GM19467 (cell line): ENCODE measurements at regions not wholly inside any gene's neighbourhood (a gene's known extent, or its start where the extent isn't known, plus 50 kb on each side); places are given as distances from the start of the nearest gene placed in this dataset.

Experiments
- ATAC-seq: cut with Tn5 transposase; IDR thresholded peaks from one replicate; pipeline ENCODE4 v1.9.1; 2021; ENCODE audit warnings: mild to moderate bottlenecking, moderate library complexity; ENCODE audit not compliant: unreplicated experiment

DNA sequence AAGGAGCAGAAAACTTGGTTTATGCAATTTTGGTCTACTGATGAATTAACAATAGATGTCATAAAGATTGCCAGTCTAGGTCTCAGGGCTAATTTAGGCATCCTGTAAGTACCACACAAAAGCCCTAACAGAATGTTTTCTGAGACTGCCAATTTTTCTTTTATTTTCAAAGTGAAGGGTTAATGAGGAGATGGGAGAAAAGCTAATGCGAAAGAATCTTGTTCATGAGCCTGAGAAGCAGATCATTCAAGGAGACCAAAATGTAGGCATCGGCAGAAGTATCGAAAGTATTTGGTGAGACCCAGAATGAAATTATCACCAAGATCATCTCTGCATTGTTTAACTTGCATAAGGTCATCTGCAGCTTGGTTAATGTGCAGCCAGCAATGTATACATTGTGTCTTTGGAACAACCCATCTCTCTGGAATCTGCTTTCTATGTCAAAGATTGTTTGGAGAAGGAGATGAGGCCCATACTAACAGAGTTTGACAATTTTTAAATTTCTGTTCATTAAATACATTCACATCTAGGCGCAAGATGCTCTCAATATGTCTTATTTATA, 163.3 kb upstream of the GLI3 start:
- ATAC-seq = no peak

DNA sequence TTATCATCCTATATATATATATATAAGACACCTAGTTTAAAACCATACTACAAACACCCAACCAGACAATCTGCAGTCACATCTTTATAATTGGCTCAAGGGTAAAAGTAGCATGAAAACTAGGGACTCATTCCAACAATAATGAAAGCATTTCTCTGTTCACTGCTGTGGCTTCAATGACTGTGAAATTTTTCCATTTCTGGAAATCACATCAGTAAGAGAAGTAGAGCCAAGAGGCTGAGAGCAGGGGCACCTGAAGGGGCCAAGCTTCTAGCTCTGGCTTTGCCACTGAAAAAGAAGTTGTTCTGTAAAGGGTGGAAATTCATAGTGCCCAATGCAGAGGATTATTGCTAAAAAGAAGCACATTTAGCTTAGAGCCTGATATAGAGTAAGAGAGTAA, 158.6 kb upstream of the GLI3 start:
- no peak for ATAC-seq

DNA sequence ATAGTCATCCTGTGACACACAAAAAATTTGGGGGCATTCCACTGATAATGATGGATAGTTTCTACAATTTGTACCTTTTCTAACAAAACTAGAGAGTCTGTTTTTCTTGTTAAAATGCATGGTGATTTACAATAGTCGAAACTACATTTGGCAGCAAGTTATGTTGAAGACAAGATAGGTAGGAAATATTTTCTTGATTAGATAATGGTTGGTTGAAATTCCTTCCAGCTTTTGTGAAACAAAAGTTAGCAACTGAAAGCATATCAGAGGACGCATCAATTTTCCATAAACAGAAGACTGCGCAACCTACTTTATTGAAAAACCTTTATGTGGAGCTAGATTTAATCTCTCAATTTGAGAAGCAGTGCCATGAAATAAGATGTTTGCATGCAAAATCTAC, 155.8 kb upstream of the GLI3 start:
- no peak for ATAC-seq

DNA sequence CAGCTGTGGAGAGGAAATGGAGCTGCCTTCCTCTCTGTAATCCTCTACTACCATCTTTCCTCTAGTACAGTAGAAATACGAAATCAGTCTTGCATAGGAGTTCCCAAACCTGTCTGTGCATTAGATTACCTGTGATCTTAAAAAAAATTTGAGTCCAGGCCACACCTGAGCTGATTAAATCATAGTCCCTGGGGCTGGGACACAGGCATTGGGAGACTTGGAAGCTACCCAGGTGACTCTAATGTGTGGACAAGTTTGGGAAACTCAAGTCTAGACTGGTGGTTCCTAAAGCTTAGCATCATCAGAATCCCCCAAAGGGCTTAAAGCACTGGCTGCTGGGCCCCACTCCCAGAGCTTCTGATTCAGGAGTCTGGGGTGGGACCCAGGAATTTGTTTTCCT, 152.7 kb upstream of the GLI3 start:
- ATAC-seq = no peak

DNA sequence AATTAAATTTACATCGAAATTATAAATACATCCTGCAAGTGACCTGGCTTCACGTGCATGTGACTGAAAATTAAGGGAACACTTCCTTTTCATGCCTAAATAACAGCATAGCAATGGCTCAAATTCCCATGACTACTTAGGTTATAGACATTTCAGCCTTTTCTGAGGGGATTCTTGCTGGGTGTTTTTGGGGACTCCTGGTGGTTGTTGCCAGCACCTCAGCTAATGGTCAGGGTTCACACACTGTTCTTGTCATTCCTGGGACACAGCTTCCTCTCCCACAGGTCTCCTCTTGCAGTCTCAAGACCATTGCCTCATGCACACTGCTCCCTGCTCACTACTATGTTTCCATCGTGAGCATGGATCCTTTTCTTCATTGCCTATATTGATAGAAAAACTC, 148.9 kb upstream of the GLI3 start:
- no peak for ATAC-seq

DNA sequence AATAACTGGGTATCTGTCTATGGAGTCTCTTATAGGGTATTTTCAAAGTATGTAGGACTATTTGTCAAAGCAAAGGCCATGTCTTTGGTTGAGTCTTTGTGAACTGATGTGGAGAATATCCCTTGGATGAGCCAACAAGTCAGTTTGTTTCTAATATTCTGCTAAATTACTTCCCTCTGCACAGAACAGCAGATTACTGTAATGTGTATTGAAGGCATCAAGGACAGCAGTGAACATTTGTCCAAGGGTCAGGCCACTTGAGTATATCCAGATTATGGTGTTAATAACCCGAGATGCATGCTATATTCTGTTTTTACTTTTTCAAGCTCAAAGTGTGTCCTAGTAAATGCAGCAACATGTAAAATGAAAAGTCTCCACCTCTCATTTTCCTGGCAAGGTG, 144.2 kb upstream of the GLI3 start:
- no peak for ATAC-seq

DNA sequence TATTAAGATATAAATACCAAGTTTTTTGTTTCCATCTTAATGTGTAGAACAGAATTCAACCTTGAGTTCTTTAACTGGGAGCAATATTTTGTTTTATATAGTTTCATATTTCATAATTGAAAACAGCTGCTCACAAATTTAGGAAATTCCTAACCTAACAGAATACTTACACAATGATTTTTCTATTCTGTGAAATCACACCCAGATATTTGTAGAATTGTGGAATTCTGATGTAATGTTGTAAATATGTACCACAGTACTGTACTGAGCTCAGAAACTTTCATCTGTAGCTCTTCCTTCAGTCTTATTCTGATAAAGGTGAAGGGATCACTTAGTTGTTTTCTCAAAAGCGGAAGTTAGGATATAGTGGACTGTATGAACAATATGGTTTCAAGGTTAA, 143.4 kb upstream of the GLI3 start:
- ATAC-seq = no peak

DNA sequence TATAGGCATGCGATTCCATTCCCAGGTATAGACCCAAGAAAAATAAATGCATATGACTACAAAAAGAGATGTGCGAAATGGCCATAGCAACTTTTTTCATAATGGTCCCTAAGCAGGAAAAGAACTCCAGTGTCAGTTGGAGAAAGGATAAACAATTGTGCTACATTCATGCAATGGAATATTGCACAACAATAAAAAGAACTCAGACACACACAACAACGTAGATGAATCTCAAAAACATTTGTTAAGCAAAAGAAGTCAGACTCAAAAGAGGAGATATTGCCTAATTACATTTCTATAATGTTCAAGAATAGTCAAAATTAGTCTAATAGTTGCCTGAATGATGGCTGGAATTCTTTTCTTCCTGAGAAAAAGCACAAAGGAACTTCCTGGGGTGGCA, 141.1 kb upstream of the GLI3 start:
- no peak for ATAC-seq

DNA sequence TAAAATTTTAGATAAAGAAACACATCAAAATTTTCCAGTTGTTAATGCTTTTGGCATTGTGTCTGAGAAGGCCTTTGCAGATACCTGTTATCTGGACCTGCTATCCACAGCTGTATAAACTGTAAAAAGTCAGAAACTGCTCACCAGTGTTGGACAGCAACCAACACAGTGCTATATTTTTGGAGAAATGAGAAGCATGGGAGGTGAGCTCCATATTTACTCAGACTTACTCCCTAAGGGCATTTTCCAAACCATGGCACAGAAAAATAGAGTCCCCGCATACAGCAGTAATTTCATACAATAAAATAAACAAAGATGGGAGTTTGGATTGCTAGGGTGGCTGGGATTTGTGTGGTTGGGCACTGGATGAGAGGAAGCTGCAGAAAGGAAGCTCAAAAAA, 136.3 kb upstream of the GLI3 start:
- no peak for ATAC-seq

DNA sequence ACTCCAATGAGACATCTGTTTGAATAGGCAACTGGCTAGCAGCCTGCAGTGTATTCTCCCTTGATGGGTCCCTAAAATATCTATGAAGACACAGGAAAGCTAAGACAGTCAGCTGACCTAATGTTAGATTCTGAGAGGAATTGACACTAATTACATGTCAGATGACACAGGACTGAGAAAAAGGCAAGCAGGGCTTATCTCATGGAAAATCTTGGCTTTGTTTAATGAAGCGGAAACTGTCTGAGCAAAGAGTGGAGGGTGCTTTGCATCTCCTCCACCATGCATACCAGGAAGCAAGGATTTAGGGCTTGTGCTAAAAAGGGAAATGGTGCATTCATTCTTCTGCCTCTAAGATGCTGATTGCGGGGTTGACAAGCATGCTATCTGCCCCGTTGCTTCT, 135.5 kb upstream of the GLI3 start:
- no peak for ATAC-seq

DNA sequence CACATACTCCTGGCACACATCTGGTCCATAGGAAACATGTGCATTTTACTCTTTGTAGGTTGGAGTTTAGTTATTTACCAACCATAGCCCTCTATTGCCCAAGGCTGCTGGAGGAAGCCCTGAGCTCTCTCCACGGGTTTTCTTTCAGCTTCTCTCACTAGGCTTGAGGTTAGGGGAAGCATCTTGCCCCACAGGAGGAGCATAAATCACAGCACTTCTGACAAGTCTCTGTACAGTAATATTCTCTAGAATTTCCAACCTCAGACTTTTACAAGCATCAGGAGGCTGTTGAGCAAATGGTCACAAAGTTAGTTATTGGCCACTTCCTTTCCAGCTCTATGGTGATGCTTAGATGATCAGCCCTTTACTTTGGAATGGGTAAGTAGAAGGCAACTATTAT, 122.9 kb upstream of the GLI3 start:
- no peak for ATAC-seq

DNA sequence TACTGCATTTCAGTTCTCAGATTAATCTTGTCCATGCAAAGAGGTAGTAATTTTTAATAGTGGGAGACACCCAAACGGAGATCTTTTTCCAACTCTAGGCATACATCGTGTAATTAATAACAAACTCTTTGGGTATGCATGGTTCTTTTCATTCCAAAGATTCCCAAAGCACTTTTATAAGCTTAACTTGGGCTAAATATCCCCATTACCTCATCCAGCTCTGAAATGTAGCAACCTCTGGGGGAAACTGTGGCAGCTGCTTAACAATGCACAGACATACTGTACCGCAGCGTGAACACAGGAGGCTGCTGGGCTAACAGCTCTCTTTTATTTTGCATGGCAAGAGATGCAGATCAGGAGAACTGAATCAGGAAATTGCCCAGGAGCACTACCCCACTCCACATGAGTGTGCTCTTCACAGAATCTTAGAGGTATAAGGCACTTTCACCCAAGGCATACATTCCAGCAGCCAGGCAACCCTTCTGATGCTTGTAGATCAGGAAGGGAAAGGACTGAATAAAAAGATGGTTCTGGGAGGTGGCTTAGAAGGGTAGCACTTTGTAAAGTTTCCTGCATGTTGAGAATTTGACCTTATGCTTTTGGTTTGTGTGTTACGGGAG, 114.4 kb upstream of the GLI3 start:
- no peak for ATAC-seq

DNA sequence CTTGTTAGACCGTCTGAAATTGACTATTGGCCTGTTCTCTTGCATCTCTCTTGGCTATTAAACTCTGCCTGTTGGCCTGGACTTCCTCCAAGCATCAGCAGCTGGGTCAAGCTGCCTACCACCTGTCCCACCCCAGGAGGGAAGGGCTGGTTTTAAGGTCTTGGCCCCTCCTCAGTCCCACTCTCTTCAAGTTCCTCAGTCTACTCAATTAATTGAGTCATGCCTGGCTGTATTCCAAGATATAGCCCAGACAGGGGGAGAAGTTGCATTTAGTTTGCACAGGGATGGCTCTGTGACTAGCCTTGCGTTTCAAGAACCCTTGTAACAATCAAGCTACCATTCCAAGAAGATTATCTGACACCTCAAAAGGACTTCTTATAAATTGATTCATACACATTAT, 113.8 kb upstream of the GLI3 start:
- no peak for ATAC-seq

DNA sequence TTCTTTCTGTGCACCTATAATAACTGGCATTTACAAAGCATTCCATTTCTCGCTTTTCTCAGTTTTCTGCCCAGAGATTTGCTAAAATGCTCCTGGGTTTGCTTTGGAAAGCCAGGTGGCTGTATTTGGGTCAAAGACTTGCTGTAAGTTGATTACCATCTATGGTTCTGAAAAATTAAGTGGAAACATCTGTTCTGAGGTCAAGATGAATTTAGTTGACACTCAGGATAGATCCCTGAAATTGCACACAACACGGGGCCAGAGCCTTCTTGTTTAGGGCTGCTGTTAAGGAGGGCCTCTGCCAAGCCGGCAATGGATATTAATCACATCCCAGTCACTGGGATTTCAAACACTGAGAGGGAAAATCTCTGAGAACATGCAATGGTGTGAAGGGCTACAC, 111.6 kb upstream of the GLI3 start:
- no peak for ATAC-seq

DNA sequence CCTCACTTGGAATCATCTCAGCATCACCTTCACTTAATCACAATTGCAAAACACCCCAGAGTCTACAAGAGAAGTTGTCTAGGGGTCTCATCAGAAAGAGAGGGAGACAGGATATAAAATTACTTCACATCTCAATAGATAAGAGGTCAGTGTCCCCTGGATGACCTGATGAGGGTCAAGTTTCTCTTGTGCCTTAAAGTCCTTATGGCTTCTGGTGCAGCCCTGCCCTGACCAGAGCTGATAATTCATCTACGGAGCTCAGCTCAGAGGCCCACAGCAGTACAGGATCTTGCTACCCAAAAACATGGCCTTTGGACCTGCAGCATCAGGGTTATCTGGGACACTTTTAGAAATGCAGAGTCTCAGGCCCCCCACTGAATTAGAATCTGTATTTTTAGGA, 111.1 kb upstream of the GLI3 start:
- ATAC-seq = no peak

DNA sequence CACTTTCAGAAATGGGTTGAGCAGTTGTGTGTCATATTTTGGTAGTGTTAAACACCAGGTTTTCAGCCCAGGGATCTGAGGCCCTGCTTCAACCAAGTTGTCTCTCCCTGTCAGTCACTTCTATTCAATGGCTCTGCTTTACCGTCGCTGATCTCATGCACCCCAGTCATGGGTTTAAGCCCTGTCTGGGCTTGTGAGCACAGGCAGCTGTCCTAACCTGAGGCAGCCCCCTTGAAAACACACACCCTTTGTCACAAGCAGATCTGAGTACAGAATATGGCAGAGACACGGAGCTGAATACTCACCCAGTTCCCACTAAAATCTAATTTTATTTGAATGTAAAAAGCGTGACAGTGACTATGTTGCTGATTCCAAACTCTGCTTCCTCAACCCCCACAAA, 110.6 kb upstream of the GLI3 start:
- no peak for ATAC-seq

DNA sequence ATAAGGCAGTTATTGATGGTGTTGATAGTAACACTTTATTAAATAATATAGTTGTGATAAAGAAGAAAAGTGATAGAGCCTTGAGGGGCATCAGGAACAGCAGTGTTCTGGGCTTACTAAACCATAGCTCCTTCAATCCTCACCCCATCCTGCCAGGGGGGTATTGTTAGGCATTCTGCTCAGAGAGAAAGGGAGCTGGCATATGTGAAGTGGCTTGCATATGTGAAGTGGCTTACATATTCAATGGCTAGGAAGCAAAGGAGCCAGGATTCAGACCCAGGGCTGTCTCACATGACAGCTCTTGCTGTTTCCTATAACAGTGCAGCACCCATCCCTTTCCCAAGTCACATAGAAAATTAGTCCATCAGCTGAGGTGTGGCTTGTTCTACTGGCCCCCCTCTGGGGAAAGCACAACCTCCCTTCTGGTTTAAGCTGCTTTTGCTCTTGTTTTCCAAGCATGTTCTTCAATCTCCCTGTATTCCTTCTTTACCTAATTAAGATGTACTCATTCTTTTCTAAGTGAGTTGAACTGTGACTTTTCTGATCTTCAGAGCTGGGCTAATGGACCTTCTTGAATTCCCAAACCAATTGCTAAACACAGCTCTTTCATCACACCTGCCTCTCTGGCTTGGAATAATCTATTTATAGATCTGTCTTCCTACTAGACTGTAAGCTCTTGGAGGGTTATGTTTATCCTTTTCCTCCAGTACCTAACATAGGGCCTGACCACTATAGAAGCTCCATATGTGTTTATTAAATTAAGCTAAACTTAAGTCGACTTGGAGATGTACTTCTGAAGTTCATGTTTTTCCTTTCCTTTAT, 108.7 kb upstream of the GLI3 start:
- no peak for ATAC-seq

DNA sequence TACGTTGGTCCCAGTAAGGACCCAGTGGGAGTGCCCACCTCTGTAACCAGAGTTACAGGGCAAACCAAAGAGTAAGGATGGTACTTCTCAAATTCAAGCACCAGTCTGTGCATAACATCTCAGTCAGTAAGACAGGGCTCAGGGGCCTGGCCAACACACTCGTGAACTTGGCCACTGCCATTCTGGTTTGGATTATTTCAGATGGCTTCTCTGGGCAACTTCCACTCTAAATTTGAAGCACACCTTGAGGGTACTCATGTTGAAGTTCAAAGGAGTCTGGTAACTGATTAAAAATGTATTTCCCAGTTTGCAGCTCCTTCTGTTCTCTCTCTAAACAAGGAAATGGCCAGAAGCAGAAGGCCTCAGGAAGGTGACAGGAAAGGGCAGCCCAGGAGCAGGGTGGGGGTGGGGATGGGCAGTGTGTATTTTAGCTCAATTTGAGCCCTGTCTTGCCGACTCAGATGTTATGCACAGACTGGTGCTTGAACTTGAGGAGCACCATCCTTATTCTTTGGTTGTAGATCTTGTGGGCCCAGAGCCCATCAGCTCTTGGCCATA, 107.3 kb upstream of the GLI3 start:
- ATAC-seq = no peak

DNA sequence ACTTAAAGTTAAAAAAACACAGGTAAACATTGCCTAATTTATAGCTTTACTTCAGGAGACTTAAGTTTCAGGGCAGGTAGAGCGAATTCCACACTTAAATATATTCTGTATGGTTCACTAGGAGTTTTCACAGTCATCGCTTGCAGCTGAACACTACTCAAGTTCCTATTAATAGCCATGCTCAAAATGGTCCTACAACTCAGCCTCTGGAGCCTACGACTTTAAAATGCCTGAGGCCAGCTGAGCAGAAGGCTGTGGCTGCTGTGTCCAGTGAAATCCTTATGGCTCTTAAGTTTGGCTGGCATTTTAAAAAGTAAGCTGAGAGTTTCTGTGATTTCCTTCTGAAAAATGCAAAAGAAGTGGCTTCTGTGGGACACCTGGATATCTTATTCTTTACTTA, 105.4 kb upstream of the GLI3 start:
- no peak for ATAC-seq

DNA sequence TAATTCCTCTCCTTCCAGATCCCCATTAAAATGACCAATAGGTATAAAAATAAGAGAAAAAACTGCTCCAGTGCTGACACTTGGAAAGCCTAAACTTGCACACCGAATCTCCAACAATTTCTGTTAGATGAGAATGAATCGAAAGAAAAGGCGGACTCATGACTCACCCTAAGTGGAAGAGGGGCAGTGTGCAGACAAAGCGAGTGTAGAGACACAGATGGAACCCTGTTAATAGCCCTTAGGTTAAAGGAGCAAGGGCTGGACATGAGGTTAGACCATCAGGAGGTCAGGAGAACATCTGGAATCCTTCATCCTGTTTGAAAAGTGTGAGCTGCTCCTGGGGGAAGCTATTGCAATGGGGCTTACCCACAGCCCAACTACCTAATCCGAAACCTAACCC, 103.4 kb upstream of the GLI3 start:
- ATAC-seq = no peak

DNA sequence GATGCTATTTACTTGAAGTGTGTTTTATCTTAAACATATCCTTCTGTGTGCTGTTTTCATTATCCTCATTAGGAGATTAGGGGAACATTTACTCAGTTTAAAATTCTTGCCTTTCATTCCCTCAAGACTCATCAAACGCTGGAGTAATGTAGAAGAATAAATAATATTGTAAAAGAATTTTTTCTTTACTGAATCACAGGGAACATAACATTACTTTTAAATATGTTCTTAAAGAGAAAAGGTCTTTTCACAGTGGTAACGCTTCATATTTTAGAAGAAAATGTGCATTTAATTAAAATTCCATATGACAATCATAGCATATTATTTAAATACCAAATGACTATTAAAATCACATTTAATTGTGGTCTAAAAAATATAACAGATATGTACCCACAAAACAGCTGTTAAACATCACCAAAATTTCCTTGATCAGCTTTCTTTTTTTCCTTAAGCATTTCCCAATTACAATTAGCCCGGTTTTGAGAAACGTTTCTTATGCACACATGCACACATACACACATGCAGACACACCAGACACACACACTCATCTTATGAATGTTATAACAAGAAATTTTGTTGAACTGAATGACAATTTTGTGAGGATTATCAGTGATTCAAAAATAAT, 102.0 kb upstream of the GLI3 start:
- no peak for ATAC-seq
